CD4-positive, alpha-beta T cell treated with Interferon alpha-2 for 1 hour (primary cell): ENCODE measurements at regions not wholly inside any gene's neighbourhood (a gene's known extent, or its start where the extent isn't known, plus 50 kb on each side); places are given as distances from the start of the nearest gene placed in this dataset.
"Not testable (repeated sequence)": the region's sequence is repeated elsewhere in the genome, so short reads cannot be mapped to it uniquely, and the experiment has no call there.

Experiments
- DNase-seq, 2 donors: peaks; one replicate each; pipeline ENCODE4 v3.0.0-alpha.2; 2020 to 2022

GRCh38 chr6:72534236-72534635 lies 87.6 kb upstream of the KCNQ5 start:
- DNase-seq, result no peak

GRCh38 chr6:72535124-72535523 lies 86.7 kb upstream of the KCNQ5 start:
- no peak for DNase-seq

GRCh38 chr6:72547020-72547419 lies 74.8 kb upstream of the KCNQ5 start:
- no peak for DNase-seq

DNA sequence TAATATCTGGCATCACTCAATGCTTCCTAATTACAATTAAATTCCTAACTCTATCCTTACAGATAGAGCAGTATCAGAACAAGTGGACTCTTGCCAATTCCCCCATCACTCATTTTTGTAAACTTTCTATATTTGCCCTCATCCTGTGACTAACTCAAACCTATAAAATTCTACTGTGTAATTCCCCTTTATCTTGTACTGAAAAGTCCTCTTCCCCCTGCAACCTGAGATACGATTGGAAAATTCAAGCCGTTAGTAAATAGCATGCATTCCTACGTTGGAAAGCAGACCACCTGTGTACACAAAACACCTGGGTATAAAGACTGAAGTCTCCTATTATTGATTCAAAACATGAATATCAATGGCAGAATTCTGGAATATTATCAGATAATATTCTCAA lies 70.4 kb upstream of the KCNQ5 start:
- no peak for DNase-seq

DNA sequence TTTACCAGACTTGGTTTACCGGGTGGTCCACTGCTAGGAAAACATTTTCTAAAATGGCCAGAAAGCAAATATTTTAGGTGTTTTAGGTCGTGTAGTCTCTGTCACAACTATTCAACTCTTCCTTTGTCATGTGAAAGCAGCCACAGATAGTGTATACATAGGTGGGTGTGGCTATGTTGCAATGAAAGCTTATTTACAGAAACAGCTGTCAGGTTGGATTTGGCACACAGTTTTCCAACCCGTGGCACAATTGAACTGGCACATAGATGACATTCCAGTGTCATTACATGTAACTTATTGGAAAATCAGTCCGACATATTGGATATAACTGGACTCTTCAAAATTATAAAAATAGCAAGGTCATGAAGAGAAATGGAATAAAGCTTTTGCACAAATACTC lies 68.9 kb upstream of the KCNQ5 start:
- DNase-seq, result no peak

DNA sequence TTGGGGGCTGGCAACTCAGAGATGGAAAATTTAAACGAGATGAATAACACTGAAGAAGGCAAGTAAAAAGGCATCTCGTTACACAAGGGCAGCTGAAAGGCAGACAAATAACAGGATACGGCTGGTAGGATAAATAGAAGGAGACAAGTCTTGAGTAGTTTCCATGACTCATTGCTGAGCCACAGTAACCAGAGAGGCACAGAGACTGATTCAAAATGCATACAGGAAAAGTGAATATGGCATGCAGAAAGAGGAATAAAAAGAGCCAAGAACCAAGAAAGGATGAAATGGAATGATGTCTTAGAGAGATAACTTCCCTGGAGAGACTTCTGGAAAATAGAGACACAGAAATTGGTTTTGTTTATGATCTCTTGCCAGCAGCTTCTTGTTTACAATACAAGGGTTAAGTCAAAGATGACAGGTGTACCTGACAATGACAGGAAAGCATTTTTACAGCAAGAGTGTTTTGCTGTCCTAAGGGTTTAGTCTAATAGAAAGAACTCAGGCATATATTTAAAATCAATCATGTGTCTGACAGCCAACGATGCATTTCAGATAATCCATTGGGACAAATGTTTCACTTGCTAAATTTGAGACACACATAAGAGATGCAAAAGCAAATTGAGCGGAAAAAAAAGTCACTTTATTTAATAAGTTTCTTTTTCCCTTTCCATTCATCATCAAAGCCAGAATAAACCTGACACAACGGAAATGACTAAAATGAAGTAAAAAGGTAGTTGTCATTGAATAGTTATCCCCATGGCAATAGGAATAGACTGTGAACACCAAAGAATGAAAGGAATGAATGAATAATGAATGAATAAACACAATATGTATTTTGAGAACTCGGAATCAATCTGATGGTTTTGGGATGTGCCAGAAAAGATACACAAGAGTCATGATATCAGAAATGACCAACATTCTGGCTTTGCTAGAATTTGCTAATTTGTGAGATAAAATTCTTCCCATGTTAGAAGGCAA lies 68.0 kb upstream of the KCNQ5 start:
- DNase-seq, result no peak

GRCh38 chr6:72554761-72555221 lies 67.1 kb upstream of the KCNQ5 start:
- no peak for DNase-seq

DNA sequence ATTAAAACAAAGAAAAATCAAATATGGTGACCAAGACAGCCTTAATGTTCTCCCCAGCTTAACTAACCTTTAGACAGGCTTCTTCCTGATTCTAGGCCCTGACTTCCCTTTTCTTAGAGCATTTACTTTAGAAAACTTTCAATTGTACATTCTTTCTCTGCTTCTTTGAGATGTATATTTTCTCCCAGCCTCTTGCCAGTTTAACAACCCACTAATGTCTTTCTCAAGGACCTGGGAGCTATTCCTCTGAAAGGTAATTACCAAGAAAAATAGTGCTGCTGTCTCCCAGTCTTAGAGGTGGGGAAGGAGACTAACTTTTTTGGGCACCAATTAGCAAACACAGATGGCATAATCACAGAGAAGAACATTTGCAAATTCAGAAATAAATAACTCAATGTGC lies 62.8 kb upstream of the KCNQ5 start:
- no peak for DNase-seq

DNA sequence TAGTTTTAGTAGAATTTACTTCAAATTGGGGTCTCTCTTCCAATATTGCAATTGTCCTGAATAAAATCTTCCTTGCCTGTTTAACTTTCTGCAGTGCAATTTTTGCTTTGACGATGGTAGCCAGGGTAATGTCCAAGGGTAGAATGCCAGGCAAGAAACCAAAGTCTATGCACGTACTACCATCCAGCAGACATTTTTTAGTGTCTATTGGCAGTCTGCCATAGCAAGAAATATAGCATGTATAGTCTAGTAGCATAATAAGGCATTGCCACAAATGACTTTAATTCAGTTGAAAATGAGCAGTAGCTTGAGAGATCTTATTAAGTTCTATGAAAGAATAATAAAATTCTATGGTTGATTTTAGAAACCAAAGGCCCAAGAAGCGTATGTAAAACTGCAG lies 62.3 kb upstream of the KCNQ5 start:
- no peak for DNase-seq

DNA sequence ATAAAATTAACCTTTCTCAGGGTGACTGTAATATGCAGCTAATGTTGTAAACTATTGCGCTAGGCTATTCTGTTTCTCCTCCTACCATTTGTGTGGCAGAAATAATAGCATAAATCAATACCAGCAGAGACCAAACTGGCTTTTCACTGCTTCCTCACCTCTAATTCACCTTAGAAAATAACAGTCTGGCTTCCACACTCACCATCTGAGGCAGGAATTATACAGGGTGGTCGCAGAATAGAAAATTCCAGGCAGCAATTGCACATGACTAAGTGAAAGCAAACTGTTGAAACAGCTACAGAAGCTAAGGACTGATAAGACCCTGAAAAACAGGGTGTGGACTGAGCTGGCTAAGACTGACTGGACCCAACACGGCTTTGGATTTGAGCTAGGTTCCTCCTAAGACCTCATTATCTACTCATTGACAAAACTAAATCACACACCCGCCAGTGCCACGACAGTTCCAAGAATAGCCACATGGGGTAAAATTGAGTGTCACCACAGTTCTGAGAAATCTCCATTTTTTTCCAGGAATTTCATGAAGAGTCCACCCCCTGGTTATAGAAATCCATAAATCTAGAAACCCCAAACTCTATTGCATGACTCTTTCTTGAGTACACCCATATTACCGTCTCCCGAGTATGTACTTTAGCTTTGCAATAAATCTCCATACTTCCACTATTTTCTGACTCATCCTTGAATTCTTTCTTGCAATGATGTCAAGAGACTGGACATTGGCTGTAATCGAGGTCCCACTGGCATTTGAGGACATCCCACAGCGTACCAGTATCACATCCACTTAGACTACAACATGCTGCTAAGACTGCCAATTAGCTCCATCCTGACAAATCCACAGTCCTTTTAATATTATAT lies 60.9 kb upstream of the KCNQ5 start:
- DNase-seq, result no peak

DNA sequence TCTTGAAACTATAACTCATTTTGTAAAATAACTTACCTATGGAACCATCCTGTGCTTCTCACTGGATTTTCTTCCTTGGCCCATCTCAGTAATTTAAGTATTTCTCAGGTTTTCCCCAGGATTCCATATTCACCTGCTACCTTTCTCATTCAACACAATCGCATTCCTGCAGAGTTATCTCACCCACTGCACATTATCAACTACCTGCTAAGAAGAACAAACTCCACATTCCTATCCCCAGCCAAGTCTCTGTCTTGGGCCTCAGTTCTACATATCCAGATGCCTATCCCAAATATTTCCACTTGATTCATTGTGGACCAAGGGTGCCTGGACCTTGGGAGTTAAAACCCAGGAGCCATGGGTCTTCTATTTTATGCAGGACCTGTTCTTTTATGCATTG lies 60.2 kb upstream of the KCNQ5 start:
- DNase-seq, result no peak

GRCh38 chr6:72564231-72564630 lies 57.6 kb upstream of the KCNQ5 start:
- no peak for DNase-seq

DNA sequence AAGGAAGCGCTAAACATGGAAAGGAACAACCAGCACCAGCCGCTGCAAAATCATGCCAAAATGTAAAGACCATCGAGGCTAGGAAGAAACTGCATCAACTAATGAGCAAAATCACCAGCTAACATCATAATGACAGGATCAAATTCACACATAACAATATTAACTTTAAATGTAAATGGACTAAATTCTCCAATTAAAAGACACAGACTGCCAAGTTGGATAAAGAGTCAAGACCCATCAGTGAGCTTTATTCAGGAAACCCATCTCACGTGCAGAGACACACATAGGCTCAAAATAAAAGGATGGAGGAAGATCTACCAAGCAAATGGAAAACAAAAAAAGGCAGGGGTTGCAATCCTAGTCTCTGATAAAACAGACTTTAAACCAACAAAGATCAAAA lies 49.9 kb upstream of the KCNQ5 start:
- DNase-seq, result not testable (repeated sequence)
